CD1c-positive myeloid dendritic cell (primary cell): ENCODE measurements at regions not wholly inside any gene's neighbourhood (a gene's known extent, or its start where the extent isn't known, plus 50 kb on each side); places are given as distances from the start of the nearest gene placed in this dataset.

ENCODE experiments used
- DNase-seq: peaks from one replicate; pipeline ENCODE4 v3.0.0-alpha.2; 2016; ENCODE audit errors: extremely low spot score

DNA sequence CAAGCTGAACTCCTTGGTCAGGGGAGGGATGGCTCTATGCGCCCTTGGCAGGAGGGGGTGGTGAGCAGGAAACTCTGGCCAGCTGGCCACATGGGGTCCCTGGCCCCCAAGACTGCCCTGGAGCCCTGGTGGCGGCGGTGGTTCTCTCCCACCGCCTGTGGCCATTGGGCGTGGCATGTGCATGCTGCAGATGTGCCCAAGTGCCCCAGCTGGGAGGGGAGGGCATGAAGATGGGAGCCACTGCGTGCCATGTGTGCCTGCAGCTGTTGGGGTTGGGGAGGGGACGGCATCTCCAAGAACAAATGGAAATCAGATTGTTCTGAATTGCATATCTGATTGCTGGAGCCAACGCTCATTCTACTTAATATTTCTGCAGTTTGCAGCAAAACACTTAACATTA lies 115.7 kb upstream of the IGF1 start:
- DNase-seq: no peak

DNA sequence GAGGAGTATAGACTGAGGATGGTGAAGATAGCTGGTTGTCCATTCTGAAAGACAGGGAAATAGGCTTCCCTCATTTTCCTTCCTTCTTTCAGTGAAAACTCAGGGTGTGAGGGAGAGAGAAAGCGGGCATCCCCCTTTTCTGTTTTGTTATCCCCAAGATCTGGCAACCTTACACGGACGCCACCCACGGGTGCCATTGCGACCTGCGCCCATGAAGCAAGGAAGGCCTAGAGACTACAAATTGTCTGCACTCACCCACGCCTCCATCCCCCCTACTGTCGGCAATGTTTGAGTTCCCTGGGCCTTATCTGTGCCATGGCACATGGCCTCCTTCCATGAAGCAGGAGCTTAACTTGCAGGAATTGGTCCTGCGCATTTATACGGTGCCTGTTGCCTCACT lies 115.0 kb upstream of the IGF1 start:
- no peak for DNase-seq

DNA sequence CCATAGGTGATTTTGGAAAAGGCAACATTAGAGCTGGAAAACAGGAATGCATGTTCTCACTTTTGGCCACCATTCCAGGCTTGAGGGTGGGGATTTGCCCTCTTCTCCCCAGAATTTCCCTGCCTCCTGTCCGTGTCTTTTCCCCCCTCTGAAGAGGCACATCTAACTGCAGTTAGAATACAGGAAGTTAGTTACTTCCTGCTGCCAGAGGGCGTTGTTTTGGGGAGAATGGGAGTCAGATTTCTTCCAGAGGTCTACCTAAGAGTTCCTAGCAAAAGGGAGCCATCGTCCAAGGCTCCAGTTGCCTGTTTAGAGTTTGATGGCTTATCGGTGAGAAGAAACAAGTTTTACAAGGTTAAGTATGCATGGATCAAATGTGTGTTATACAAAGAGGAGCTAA lies 112.8 kb upstream of the IGF1 start:
- DNase-seq: no peak

DNA sequence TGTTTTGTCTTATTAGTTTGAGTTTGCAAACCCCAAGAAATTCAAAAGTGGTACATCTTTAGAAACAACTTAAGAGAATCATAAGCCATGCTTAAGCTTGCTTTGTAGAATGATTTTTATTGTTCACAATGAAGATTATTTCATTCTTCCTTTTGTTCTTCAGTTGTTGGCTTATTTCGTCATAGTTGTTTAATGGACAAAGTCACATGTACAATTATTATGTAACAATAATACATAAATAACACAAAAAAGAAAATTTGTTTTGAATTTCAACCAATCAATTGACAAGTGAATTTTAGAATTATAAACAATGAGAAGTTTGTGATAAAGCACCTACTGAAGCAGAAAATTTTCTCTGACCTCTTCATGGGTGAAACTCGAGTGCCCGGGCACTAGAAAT lies 111.8 kb upstream of the IGF1 start:
- no peak for DNase-seq

DNA sequence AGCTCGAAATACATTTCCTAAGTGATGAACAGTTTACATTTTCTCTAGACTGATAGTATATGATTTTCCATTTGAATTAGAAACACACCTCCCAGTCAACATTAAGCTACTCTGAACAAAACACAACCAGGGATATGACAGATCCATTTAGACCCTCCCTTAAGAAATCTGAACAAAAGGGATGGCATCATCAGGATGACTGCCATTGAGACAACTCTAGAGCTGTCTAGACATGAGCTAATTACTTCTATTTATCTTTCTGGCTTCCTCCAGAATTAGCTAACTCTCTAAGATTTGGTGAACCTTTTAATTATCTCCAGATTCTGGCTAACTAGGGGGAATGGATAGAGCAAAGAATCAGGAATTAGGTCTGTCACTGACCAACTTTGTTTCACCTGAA lies 92.9 kb upstream of the IGF1 start:
- DNase-seq: no peak

DNA sequence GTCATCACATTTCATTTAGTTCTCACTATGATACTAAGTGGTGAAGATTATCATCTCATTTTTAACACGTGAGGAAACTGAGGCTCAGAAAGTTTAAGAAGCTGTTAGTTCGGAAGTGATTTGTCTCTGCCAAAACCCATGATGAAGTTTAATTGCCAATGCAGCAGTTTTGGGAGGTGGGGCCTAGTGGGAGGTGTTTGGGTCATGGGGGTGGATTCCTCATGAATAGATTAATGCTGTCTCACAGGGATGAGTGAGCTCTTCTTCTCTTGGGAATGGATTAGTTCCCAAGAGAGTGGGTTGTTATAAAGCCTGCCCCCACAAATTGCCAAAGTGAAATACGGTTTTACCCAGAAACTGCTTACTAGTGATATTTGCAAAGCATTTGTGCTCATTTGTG lies 91.5 kb upstream of the IGF1 start:
- no peak for DNase-seq

DNA sequence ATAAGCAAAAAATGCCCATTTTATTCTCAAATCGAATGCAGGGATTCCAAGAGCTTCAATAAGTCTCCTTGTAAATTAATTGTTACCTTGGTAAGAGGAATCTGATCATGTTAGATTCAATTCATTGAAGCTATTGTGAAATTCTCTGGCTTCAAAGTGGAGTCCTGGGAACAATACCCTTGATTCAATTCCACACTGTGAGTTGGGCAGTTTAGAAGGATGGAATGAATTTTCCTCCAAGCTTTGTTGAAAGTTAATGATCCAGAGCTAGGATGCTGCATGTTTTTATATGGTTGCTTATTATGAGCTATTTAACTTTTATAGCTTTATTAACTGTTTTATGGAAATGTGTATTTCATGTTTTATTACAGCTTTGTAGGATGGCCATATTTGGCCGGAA lies 89.9 kb upstream of the IGF1 start:
- no peak for DNase-seq

DNA sequence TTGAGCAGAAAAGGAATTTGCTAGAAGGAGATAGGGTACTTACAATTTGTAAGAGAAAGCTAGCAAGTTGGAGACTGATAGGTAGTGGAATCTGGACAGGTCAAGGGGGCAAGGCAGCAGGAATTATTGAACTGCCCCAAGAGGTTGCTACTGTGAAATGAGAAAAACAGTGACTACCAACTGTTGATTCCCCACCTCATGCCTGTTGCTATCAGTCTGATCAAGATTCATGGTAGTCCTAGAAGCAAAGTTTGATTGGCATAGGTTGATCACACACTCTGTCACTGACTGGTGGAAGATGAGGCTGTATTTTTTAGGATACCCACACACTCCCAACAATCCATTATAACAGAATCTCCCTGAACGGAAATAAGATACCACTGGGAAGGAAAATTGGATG lies 89.4 kb upstream of the IGF1 start:
- no peak for DNase-seq

DNA sequence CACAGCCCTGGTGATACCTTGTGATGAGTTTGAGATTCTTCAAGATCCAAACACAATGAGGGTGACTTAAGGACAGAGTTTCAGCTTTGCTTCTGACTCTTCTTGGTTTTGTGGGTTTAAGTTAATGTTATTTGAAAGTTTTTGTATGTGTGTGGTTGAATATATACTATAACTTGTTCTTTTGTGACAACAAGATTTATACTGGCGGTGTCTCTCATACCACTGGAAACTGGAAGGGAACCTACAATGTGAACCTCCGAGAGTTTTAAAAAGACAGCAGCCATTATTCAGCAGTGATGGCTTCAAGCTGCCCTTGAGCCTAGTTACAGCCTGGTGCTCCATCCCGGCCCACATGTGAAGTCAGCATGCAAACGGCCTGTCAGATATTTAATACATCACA lies 87.9 kb upstream of the IGF1 start:
- DNase-seq: no peak

DNA sequence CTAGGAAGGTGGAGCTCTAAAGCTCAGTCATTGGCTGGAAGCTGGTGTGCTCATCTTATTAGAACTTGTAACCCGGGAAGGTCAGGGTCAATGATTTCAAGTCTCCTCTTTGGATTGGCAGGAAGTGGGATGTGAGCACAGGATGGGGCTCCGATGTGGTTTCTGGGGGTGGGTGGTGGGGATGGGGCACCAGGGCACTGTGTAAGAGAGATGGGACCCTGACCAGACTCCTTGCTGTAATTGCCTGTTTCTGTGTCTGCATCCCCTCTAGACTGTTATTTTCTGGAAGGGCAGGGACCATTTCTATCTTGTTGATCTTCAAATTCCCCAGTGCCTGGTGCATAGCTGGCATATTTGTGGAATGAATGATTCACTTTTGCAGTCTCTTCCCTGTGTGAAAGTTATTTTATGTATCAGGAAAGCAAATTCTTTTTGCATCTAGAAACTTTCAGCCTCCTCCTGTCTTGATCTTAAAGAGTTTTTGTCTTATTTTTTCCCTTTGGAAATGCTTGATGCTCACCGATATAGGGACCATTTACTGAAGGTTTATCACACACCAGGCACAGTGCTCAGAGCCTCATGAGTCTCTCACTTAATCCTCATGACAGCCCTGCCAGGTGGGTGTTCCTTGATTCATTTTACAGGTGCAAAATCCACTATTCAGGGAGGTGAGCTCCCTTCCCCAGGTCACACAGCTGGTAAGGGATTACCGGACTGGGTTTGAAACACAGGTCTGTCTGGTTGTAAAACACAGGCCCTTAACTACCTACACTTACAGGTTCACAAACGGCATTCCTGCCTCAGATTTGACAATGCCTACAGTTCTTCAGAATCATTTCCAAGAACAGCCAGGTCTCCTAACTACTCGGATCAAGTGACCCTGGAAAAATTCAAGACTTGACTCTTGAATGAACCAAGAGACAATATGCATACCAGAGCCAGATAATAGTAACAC lies 86.9 kb upstream of the IGF1 start:
- DNase-seq: no peak

DNA sequence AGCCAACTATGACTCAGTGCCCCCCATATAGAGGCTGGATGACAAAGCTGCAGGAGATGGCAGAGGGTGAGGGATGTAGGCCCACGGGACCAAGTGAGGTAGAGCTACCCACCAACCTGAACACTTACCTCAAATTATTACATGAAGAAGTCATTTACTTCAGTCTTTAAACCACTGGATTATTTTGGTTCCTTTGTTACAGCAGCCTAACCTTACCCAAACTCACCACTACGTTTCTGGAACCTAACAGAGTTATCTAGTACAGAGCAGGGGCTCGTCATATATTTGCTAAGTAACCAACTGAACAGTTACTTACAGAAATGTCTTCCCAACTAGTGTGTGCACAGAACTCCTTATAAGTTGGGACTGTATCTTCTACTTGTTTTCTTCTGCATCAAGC lies 85.2 kb upstream of the IGF1 start:
- no peak for DNase-seq

DNA sequence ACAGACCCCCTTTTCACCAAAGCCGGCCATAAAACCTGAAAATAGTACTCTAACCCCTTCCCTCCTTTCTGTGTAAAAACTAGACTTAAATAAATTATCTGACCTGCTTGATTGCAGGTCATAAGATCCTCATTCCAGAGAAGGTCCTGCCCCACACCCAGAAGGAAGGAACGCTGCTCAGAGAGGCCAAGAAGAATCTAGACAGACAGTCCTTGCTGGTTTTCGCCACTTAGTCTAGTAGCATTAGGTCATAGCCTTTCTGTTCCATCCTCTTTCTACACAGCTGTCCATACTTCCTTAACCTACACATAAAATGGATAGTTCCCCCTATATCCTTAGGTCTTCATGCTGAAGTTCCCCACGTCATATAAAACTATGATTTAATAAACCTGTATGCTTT lies 83.7 kb upstream of the IGF1 start:
- DNase-seq: no peak

DNA sequence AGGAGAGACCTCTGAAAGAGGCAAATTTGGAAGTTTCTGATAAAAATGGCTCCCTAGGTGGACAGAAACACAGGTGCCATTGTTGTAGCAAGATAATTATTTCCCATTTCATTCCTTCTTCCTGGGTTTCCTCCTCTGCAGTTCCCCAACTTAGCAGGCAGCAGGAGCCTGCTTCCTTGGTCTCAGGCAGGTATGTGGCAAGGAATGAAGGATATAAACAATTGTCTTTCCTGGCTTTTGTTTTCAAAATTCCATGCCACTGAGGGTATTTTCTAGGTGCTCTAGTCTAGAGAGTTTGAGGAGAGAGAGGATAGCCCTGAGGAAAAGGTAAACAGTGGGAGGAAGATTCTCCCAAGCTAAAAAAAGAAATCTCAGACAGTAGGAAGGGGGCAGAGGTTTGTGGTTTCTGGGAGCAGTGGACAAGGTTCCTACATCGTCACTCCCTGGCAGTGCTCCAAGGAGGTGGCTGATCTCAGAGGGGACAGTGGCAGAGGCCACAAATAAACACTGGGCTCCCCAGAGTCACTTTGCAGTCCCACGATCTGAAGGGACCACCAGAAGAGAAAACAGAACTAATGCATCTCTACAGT lies 82.6 kb upstream of the IGF1 start:
- DNase-seq: no peak

DNA sequence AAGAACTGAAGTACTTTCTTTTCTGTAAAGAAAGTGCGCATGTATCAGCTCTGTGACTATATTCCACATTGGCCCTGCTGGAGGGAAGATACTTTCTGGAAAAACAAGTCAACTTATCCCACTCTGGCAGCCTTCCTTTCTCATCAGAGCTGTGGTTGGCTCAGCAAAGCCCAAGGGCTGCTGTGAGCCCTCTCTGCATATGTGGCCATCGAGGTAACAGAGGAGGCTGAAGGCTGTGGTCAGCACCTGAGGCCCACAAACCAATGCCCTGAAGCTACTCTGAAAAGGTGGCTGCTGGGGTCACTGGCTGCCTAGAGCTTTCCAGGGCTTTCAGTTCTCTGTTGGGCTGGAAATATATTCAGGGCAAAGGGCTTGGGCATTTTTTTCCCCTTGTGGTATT lies 70.8 kb upstream of the IGF1 start:
- DNase-seq: no peak

DNA sequence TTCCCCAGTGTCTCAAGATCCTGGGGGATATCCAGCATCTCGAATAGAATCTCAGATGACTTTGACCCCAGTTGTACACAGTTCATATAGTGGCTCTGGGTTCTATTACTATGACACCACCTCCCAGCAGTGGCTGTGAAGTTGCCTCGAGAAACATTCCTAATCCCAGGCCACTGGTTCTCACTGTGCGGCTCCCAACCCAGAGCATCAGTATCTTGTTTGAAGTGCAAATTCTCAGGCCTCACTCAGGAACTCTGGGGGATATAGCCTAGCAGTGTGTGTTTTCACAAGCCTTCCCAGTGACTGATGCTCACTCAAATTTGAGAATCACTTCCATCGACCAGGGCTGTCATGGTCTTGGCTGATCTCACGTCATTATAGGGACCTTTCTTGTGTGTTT lies 69.3 kb upstream of the IGF1 start:
- no peak for DNase-seq

DNA sequence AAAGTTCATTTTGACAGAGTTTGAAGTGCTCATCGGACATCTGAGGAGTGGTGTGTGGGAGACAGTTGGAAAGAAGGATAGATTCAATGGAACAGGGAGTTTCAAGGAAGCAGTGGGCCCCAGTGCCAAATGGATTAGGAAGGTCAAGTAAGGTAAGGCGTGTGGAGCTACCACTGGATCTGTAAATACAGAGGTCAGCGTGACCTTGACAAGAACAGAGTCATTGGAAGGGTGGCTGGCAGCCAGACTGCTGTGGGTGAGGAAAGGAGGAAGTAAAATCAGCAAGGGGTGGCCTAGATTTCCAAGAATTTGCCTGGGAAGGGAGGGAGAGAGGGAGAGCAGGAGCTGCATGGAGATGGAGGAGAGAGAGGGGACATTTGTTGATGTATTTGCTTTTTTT lies 68.2 kb upstream of the IGF1 start:
- DNase-seq: peak; percentile 17

DNA sequence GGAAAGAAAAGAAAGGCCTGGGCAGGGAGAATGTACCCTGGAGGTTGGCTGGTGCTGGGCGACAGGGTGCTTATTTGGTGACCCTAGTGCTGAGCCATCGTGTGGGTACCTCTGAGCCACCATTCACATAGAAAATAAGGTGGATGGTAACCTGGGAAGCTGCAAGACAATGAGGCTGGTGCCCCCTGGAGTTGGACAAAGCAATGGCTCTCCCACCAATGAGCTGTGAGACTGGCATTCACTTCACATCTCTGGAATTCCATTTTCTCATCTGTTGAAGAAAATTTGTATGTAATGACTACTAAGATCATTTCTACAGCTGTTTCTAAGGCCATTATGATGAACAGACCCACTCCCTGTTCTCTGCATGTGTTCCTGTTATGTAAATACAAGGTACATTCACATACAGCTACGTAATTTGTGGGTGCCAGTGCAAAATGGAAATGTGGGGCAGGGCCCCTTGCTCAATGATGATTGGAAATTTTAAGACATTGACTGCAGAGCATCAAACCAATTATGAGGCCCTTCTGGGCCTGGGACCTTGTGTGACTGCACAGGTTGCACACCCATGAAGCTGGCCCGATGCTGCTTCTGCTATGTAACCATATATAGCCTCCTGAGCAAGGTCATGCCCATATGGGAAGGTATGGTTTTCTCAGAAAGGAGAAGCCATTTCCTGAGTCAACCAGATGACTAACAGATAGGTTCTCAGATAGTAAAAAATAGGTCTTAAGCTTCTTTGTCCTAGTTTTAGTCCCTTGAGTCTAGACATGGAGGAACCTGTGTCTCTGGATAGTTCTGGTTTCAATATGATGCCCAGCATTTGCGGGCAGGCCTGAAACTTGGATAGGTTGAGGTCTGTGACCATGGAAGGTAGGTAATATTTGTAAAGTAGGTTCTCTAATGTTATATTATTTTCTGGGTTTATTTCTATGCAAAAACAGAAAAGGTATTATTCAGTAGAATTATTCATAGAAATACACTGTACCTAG lies 63.4 kb upstream of the IGF1 start:
- DNase-seq: peak; percentile 20

DNA sequence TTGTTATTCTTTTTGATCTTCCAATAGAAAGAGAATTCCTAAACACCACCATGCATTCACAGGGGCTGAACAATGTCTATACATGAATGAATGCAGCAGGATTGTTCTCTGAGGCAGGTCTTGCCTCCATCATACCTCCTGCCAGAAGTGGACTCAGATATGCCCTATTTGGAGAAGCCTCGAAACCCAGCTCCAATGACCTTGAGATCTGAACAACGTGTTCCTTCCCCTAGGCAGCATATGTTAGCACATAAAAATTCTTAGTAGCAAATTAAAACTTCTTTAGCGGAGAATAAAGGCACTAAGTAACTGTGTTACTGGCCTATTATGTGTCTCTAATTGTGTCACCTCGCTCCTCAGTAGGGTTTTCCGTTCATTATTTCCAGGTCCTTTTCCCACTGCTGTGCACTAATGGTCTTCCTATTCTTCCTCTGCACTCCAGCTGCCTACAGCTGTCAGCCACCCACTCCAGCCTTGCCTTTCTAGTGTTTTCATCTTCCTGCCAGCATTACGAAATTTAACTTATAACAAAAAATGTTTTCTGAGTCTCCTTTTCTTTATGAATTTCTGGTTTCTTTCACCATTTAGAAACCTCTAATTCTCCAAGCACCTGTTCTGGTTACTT lies 62.6 kb upstream of the IGF1 start:
- DNase-seq: no peak

DNA sequence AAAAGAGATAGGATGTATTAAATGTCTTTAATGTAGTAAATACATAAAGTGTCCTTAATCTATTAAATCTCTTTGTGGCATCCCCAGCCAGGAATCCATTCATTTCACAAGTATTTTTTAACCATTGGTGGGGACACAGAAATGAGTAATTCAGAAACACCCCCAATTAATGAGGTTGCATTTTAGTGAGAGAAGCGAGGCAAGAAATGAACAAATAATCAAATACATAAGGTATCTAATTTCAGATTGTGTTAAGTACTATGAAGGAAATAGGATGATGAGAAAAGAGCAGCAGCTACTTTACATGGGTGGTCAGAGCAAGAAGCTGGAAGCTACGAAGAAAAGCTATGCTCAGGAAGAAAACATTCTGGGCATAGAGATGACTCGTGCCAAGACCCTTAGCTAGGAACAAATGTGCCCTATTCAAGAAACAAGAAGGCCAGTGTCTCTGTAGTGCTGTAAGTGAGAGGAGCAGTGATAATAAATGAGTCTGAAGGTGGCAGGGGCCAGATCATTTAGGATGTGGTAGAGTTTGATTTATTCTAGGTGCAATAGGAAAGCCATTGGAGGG lies 60.5 kb upstream of the IGF1 start:
- no peak for DNase-seq

DNA sequence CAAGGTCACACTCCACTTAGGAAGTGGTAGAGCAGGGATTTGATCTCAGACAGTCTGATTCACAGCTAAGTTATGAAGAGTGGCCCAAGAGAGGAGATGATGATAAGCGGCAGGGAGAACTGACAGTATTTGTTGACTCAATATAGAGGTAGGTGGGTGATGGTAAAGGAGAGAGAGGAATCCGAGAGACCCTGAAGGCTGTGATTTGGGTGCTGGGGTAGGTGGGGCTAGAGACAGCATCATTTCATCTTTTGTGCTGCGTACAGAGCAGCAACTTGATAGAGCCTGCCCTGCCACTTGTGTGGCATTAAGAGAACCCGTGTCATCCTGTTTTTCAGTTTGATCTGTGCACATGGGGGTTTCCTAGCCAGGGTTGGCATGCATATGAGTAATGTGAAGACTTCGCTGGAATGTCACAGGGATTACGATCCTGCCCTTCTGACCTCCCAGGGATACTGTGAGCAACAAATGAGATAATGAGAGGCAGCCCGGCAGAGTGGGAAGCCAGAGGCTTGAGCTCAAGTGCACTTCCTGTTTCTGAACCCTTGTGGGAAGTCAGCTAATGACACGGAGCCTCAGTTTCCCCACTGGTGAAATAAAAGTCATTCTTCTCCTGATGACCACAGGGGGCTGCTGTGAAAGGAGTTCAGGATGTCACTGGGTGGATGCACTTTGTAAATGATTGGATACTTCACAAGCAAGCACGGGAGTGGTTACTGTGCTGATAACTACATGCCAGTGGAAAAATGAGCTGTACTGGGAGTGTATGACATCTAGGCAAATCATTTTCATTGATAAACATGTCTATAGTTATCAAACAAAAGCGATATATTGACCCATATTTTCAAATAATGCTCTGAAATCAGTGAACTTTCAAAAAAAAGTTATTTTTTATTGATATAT lies 59.5 kb upstream of the IGF1 start:
- peak; percentile 15 for DNase-seq
